Natural killer cell (primary cell): ENCODE measurements at regions not wholly inside any gene's neighbourhood (a gene's known extent, or its start where the extent isn't known, plus 50 kb on each side); places are given as distances from the start of the nearest gene placed in this dataset.

Experiments
- ATAC-seq, 3 donors: fragments of 150-1000 bp in 2 of 3; fragments of 200-7000 bp in 1 of 3; cut with Tn5 transposase; 1 replicate in 1 of 3; 2 replicates in 2 of 3; pipeline ENCODE4 v1.10.0; 2021; ENCODE audit warnings: mild to moderate bottlenecking in 2 of 3, moderate library complexity in 2 of 3
- DNase-seq, 2 donors: peaks; one replicate each; pipeline versions ENCODE4 v3.0.0 to v3.0.0-alpha.2; 2013 to 2021; ENCODE audit warnings: mixed read lengths in 1 of 2
- H3K27ac ChIP-seq: one replicate; pipeline ENCODE4 v1.5.1; 2013; ENCODE audit warnings: mild to moderate bottlenecking, low read length
- H3K27me3 ChIP-seq: one replicate; pipeline ENCODE4 v1.6.1; 2013; ENCODE audit warnings: low read length; ENCODE audit not compliant: control insufficient read depth, insufficient read depth
- H3K36me3 ChIP-seq: one replicate; pipeline ENCODE4 v1.6.1; 2013; ENCODE audit warnings: low read length; ENCODE audit not compliant: control insufficient read depth, insufficient read depth
- H3K4me1 ChIP-seq: one replicate; pipeline ENCODE4 v1.6.1; 2013; ENCODE audit warnings: low read length; ENCODE audit not compliant: control insufficient read depth, insufficient read depth
- H3K4me3 ChIP-seq: one replicate; pipeline ENCODE4 v1.5.1; 2013; ENCODE audit warnings: low read length
- H3K9me3 ChIP-seq: one replicate; pipeline ENCODE4 v1.6.1; 2013; ENCODE audit warnings: low read length; ENCODE audit not compliant: control insufficient read depth, insufficient read depth
- H3K27ac Mint-ChIP-seq, 2 donors: one replicate each; pipeline ENCODE4 v1.8.0; 2022; ENCODE audit warnings: mild to moderate bottlenecking in 2 of 2, mixed read lengths in 2 of 2, moderate library complexity in 1 of 2
- H3K27me3 Mint-ChIP-seq, 2 donors: one replicate each; pipeline ENCODE4 v1.8.0; 2022; ENCODE audit warnings: low read depth in 2 of 2, mixed read lengths in 2 of 2
- H3K36me3 Mint-ChIP-seq: one replicate; pipeline ENCODE4 v1.8.0; 2022; ENCODE audit warnings: mixed read lengths
- H3K4me1 Mint-ChIP-seq, 2 donors: one replicate each; pipeline ENCODE4 v1.8.0; 2022; ENCODE audit warnings: mixed read lengths in 2 of 2
- H3K4me3 Mint-ChIP-seq: one replicate; pipeline ENCODE4 v1.8.0; 2022; ENCODE audit warnings: mild to moderate bottlenecking, moderate library complexity, mixed read lengths
- H3K9me3 Mint-ChIP-seq, 2 donors: one replicate each; pipeline ENCODE4 v1.8.0; 2022; ENCODE audit warnings: mixed read lengths in 2 of 2
- WGBS: methylation state at CpG from one replicate; pipeline ENCODE4 v1.1.7; 2013; ENCODE audit warnings: missing lambda C conversion rate; ENCODE audit not compliant: insufficient coverage; 5-methylcytosine and 5-hydroxymethylcytosine counted together
- intact Hi-C: fragments of 100-400 bp; cut with micrococcal nuclease; formaldehyde crosslinking; loops from one replicate; pipeline ENCODE4 v1.14.2; 2022
- TF ChIP-seq, protein P1 (sequence below): fragments of 200-600 bp; IDR thresholded peaks from one replicate; pipeline ENCODE4 v1.8.0; 2022; ENCODE audit warnings: antibody characterized with exemption

DNA sequence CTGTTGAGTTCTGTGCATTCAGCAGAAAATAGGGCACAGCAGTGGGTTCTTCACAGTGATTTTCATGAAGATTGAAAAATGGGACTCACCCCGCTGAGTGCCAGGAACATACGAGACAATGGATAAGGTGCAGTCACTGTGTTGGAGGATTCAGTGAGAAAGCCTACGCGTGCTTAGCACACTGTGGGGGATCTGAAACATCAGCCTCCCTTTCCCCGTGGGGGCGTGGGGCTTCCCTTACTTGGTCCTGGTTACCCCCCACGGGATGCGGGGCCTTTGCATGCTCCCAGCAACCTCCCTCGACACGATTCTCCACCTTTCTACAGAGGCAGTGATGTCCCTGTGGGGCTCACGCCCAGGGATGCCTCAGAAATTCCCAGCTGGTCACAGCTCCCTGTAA is 252.2 kb upstream of the C1orf174 start:
- Histone ChIP-seq H3K36me3 (no peaks in the 10 kb centered on the region), H3K4me1 (no peaks in the 10 kb centered on the region), H3K27ac (no peak overlapping the region), H3K9me3 (no peaks in the 10 kb centered on the region), H3K4me3 (no peak overlapping the region), H3K27me3 (no peaks in the 10 kb centered on the region)
- intact Hi-C loops: no loop called here
- TF ChIP-seq, protein P1, sequence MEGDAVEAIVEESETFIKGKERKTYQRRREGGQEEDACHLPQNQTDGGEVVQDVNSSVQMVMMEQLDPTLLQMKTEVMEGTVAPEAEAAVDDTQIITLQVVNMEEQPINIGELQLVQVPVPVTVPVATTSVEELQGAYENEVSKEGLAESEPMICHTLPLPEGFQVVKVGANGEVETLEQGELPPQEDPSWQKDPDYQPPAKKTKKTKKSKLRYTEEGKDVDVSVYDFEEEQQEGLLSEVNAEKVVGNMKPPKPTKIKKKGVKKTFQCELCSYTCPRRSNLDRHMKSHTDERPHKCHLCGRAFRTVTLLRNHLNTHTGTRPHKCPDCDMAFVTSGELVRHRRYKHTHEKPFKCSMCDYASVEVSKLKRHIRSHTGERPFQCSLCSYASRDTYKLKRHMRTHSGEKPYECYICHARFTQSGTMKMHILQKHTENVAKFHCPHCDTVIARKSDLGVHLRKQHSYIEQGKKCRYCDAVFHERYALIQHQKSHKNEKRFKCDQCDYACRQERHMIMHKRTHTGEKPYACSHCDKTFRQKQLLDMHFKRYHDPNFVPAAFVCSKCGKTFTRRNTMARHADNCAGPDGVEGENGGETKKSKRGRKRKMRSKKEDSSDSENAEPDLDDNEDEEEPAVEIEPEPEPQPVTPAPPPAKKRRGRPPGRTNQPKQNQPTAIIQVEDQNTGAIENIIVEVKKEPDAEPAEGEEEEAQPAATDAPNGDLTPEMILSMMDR: no peak
- no peaks in the 10 kb centered on the region for H3K27me3 Mint-ChIP-seq
- ATAC-seq: no peak
- H3K36me3 Mint-ChIP-seq: no peaks in the 10 kb centered on the region
- no peak overlapping the region for H3K27ac Mint-ChIP-seq
- DNase-seq: no peak
- WGBS: 81% methylated on average over 11 of the region's 11 CpGs
- H3K9me3 Mint-ChIP-seq: no peaks in the 10 kb centered on the region
- no peak overlapping the region for H3K4me3 Mint-ChIP-seq
- H3K4me1 Mint-ChIP-seq: no peaks in the 10 kb centered on the region

DNA sequence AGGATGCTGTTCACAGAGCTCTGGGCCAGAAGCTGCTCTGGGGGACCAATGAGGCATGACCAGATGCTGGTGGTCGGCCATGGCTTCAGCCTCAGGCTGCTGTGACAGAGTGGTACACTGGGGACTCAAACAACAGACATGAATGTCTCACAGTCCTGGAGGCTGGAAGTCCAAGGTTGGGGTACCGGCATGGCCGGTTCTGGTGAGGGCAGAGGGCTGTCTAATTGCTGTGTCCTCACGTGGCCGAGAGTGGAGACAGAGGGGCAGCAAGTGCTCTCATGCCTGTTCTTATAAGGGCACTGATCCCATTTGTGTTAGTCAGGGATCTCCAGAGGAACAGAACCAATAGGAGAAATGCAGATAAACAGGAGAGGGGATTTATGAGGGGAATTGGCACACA is 253.5 kb upstream of the C1orf174 start:
- no peaks in the 10 kb centered on the region for H3K4me1 ChIP-seq
- H3K4me3 ChIP-seq: no peak overlapping the region
- no peak overlapping the region for H3K27ac ChIP-seq
- no peaks in the 10 kb centered on the region for H3K9me3 Mint-ChIP-seq
- no peaks in the 10 kb centered on the region for H3K4me1 Mint-ChIP-seq
- TF ChIP-seq, protein P1: no peak
- no peaks in the 10 kb centered on the region for H3K36me3 ChIP-seq
- H3K27me3 Mint-ChIP-seq: no peaks in the 10 kb centered on the region
- no peak overlapping the region for H3K27ac Mint-ChIP-seq
- no peaks in the 10 kb centered on the region for H3K36me3 Mint-ChIP-seq
- WGBS: 88% methylated on average over 5 of the region's 5 CpGs
- ATAC-seq (no peak), DNase-seq (no peak)
- H3K9me3 ChIP-seq: no peaks in the 10 kb centered on the region
- H3K27me3 ChIP-seq: no peaks in the 10 kb centered on the region
- H3K4me3 Mint-ChIP-seq: no peak overlapping the region
- intact Hi-C loops: no loop called here

DNA sequence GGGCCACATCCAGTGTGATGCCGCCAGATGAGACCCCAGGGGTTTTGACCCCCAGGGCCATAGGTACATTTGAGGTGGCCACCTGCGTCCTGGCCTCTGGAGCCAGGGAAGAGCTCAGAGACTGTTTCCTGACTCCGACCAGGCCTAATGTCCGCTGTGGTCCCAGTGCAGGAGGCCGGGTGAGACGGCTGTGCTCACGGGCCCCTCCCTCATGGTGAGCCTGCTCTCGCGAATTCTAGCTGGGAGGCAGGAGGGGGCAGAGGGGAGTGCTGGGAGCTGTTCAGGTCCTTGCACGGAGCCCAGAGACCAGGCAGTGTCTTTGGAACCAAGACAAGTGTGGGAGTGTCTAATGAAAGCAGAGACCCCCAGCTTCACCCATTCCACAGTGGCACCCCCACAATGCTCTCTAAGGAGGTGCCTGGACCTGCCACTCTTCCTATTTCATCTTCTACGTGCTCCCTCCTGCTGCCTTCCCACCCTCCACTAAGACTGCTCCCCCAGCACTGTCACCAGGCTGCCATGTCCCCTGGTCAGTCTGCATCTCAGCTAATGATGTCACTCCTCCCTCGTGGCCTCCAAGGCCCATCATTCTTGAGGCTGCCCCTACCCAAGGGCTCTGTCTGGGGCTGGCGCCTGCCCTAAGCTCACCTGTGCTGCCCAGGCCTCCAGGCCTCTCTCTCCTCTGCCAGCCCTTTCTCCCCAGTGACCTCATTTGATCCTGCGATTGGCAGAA is 256.3 kb upstream of the C1orf174 start:
- H3K4me3 Mint-ChIP-seq: no peak overlapping the region

More for the DNA sequence above, 256.3 kb upstream of the C1orf174 start:
- no peaks in the 10 kb centered on the region for H3K9me3 ChIP-seq
- no peaks in the 10 kb centered on the region for H3K36me3 ChIP-seq
- no peak overlapping the region for H3K27ac ChIP-seq
- TF ChIP-seq, protein P1: no peak
- Mint-ChIP-seq H3K4me1 (no peaks in the 10 kb centered on the region), H3K36me3 (no peaks in the 10 kb centered on the region), H3K27me3 (no peaks in the 10 kb centered on the region), H3K9me3 (no peaks in the 10 kb centered on the region), H3K27ac (no peak overlapping the region)
- intact Hi-C loops: no loop called here
- 75% methylated on average over 14 of the region's 14 CpGs for WGBS
- DNase-seq (no peak), ATAC-seq (no peak)
- no peaks in the 10 kb centered on the region for H3K4me1 ChIP-seq
- no peaks in the 10 kb centered on the region for H3K27me3 ChIP-seq
- no peak overlapping the region for H3K4me3 ChIP-seq
